GM19455 (cell line): ENCODE measurements at regions not wholly inside any gene's neighbourhood (a gene's known extent, or its start where the extent isn't known, plus 50 kb on each side); places are given as distances from the start of the nearest gene placed in this dataset.

Experiments used
- ATAC-seq: cut with Tn5 transposase; IDR thresholded peaks from one replicate; pipeline ENCODE4 v1.9.1; 2021; ENCODE audit not compliant: unreplicated experiment

DNA sequence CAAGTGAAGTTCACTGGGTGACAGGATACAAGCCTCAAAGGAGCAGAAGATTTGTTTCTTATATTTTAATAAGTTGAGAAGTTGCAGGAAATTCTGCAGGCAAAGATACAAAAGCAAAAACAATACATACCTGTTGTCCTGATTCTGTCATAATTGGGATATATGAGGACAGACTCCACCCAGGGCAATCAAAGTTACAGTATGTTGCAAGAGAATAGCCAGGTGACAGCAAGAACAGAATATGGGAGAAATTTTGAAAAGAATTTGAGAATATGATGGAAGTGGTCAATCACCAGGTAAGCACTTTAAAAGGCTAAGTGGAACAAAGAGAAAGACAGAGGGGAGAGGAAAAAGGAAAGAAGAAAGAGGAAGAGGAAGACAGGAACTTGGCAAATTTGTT is 607.6 kb upstream of the ADGRL4 start:
- ATAC-seq: no peak

DNA sequence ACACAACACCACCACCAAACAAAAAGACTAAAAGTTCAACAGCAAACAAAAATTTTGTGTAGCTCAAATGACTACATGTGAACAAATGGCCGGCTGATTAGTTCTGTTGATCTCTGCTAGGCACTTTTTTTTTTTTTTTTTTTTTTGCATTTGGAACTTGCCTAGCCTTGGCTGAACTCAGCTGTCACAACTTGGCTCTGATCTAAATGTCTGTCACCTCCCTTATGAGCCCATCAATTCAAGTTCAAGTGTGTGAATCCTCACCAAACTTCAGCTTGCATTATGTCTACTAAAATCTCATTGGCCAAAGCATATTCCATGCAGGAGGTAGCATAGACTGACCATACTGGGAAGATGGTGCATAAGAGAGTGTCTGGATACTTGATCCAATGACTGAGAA is 606.5 kb upstream of the ADGRL4 start:
- no peak for ATAC-seq

DNA sequence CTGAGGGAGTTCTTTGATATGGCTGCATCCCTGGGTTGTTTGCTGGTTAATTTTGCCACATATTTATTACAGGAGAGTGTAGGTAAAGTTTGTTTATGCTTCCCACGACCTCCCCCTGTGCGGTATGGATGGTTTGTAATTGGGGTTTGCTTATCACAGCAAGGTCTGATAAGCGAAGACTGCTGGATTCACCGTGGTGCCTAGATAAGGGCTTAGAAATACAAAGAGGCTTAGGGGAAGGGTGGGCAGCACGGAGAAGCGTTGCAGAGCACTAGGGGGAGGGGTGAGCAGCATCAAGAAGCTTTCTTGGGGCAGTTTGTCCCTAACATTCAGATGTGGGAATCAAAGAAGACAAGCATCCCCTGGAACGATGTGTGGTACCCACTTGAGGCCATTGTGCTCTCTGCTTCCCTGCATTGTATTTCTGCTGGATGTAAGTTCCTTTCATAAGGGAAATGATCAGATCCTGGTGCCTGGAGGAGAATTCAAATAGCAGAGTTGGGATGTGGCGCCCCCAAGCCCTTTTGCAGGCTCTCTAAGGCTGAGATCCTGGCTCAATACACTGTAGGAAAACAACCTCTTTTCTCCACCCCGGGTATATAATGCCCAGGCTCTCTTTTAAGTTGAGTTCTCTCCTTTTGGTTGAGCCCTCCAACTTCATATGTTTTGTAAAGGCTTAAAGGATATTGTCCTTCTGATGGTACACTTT is 598.1 kb upstream of the ADGRL4 start:
- no peak for ATAC-seq

DNA sequence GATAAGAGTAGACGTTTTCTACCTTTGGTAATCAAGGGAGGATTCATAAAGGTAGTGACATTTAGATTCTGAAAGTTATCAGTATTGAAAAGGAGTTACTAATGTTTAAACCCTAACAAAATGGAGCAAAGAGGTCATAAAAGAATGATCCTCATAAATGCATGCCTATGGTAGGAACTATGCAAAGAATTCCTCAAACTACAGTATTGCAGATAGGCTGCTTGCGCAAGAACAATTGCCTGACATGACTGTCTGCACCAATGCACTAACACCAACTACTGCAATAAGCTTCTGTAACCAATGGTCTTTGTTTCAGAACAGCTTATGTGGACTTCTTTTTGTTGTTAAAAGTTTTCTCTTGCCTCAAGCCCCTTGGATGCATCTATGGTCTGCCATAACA is 597.3 kb upstream of the ADGRL4 start:
- ATAC-seq: no peak

DNA sequence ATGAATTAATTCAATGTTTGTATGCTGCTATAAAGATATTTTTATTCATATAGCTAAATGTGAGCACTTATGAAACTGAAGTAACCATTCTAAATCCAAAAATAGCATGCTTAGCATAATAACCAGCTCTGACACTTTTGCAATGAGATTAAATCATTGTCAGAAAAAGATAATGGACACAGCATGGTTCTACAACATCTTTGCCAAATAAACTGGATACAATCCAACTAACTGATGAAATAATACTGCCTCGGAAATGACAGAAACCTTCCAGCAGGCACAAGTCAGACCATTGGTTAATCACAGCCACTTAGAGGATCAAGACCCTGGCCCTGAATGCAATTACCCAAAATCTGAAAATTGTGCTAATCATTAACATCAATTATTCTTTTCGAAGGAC is 592.7 kb upstream of the ADGRL4 start:
- ATAC-seq: no peak

DNA sequence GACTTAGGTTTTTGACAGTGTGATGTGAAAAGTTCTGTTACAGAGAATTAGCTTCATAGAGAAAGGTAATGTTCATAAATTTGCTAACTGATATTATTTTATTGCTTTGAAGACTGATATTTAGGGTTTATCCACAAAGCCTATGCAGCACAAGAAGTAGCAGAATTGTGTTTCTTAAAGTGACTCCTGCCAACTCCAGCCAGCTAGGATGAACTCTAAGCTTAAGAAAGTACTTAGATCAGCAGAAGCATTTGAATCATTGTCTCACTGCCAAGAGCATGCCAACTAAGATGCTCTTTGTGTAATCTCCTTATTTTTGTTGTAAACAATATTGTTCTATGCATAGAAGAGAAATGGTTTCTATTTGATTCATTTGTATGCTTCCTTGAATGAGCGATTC is 589.4 kb upstream of the ADGRL4 start:
- no peak for ATAC-seq

DNA sequence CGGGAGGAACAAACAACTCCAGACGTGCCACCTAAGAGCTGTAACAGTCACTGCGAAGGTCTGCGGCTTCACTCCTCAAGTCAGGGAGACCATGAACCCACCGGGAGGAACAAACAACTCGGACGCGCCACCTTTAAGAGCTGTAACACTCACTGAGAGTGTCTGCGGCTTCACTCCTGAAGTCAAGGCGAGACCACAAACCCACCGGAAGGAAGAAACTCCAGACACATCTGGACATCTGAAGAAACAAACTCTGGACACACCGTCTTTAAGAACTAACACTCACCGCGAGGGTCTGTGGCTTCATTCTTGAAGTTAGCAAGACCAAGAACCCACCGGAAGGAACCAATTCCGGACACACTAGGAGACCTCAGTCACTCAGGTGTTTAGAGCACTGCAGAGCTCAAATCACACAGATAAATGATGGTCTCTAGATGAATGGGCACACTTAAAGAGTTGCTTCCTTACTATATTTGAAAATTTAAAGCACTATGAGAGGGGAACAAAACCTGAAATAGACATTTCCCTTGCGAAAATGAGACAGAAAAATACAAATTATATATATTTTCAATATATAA is 587.7 kb upstream of the ADGRL4 start:
- no peak for ATAC-seq

DNA sequence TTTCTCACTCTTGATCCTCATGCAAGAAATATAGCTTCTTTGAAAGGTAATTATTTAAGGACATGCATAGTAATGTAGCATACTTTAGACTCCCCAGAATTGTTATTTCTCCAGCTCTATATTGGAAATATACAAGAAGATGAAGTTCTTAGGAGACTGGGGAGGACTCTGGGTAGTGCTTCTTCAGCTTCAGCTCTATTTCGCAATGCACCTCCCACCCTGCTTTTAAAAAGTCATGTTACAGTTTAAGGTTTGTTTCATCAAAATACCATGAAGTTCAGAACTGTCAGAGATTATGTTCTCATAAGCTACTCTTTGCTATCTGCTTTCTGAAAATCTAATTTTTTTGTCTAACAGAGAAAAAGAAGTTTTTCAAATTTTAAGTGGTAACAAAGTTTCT is 586.2 kb upstream of the ADGRL4 start:
- no peak for ATAC-seq

DNA sequence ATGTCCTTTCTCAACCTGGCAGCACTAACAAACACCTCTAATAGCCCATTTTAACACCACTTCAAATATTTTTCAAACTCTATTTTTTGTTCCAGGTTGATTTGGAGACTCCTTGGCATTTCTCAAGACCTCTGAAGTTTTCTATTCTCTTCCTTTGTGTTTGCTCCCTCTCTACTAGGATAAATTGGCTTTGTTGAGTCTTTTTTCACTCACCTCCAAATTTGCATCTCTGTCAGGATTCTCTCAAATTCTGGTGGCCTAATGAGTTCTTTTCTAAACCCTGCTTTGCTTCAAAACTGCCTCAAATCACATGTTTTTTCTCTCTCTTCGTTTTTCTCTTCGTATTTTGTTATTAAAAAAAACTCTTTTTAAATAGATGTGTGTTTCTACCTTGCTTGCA is 582.2 kb upstream of the ADGRL4 start:
- ATAC-seq: no peak

DNA sequence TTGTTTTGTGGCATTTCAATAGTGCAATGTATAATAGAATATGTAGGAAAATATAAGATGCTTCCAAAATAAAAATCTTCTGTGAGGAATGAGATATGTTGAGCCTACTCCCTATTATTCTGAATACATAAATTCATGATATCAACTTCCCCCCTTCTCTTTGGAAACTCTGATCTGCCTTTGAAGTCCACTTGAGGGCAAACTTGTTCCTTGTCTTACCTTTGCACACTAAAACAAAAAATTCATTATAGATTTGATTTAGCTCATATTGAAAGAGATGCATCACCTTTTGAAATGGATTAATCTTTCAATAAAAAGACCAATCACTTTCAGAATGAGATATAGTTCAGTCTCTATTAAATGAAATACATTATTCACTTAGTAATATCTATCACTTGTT is 580.7 kb upstream of the ADGRL4 start:
- ATAC-seq: no peak

DNA sequence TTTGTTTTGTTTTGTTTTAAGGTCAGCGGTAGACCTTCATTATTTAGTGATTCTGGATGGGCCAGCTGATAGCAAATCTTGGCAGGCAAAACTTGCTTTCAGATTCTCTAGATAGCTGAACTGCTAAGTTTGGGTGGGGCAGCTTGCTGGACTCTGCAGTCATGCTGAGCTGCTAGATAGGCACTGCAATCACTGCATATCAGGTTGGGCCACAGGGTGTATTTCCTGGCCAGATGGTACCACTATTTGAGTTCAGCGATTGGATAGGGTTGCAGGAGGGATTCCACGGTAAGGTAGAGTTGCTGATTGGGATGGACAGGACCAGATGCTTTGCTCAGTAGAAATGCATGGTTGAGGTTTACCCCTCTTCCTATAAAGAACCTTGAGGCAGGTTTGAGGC is 579.3 kb upstream of the ADGRL4 start:
- no peak for ATAC-seq

DNA sequence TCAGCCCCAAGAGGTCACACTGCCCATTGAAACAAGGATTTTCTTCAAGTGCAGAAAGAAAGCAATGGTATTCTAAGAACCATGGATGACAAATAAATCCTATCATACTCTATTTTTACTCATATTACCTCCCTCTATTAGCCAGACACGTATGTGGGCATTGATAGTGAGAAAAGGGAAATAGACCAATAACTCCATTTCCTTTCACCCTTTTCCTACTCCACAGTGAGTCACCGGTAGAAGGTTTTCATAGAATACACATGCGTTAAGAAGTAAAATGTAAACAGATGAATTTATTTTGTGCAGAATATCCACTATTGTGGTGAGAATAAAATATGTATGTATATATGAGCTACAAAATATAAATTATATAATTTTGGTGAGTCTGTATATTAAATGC is 568.9 kb upstream of the ADGRL4 start:
- ATAC-seq: no peak

DNA sequence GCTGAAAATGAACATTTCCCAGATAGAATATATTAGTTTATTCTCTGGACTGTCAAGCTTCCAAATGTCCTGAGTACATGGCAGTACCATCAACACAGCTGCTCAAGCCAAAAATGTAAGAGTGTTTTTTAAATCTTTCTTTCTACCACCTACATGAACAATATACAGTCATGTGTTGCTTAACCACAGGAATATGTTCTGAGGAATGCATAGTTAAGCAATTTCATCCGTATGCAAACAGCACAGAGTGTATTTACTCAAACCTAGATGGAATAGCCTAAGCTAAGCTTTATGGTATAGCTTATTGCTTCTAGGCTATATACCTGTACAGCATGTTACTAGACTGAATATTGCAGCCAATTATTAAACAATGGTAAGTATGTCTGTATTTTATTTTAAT is 561.9 kb upstream of the ADGRL4 start:
- no peak for ATAC-seq

DNA sequence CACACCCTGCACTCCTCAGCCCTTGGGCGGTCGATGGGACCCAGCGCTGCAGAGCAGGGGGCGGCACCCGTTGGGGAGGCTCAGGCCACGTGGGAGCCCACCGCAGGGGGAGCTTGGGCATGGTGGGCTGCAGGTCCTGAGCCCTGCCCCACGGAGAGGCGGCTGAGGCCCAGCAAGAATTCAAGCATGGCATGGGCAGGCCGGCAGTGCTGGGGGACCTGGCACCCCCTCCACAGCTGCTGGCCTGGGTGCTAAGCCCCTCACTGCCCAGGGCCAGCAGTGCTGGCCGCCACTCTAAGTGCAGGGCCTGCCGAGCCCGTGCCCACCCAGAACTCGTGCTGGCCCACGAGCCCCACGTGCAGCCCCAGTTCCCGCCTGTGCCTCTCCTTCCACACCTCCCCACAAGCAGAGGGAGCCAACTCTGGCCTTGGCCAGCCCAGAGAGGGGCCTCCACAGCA is 555.0 kb upstream of the ADGRL4 start:
- ATAC-seq: no peak

DNA sequence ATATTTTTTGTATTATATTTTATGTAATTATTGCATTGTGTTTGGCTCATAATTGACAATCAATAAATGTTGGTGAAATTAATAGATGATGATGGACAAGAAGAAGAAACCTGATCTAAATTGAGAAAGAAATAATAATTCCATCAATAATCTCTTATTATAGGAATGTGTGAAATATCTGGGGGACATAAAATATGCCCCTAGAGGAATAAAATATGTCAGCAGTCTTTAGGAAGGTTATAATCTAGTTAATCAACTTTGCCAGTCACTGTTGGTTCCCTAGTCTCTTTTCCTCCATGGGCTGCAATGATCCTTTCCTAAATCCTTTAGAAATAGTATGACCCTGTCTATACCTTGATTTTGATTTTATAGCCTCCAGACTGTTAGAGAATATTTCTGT is 549.7 kb upstream of the ADGRL4 start:
- no peak for ATAC-seq

DNA sequence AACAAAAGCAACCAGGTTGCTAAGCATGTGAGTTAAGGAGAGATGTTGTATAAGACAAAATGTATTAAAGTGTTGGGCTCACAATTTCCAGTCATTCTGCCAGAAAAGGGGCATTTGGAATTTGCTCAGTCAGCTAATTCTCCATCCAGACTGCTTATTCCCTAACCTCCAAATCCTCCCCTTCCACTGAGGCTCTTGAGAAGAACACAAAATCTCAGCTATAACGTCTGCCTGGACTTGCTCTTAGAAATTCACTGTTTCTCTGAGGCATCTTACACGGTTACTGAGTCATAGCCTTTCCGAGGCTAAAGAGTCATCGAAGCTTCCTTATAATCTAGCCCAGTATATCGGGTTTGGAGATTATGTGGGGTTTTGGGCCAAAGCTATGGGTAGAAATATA is 548.2 kb upstream of the ADGRL4 start:
- no peak for ATAC-seq

DNA sequence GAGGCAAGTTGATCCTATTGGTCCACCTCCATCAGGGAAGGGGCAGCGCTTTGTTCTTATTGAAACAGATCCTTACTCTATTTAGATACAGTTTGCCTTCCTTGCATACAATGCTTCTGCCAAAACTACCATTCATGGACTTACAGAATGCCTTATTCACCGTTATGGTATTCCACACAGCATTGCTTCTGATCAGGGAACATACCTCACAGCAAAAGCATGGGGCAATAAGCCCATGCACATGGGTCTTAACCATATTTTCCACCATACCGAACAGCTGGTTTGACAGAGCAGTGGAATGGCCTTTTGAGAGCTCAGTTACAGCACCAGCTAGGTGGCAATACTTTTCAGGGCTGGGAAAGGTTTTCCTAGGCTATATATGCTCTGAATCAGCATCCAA is 544.8 kb upstream of the ADGRL4 start:
- ATAC-seq: no peak

DNA sequence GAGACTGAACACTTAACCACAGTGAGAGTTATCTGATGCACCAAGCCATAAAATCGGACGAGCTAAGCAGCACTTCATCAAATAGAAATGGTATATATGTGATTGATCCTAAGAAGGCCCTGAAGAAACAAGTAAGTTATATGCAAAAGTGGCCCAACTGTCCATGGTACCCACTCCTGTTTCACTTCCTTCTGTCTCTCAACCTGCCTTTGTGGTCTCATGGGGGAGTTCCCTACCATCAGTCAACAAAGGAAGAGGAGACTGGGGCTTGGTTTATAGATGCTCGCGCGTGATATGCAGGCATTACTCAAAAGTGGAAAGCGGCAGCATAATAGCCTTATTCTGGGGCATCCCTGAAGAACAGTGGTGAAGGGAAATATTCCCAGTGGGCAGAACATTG is 543.9 kb upstream of the ADGRL4 start:
- no peak for ATAC-seq

DNA sequence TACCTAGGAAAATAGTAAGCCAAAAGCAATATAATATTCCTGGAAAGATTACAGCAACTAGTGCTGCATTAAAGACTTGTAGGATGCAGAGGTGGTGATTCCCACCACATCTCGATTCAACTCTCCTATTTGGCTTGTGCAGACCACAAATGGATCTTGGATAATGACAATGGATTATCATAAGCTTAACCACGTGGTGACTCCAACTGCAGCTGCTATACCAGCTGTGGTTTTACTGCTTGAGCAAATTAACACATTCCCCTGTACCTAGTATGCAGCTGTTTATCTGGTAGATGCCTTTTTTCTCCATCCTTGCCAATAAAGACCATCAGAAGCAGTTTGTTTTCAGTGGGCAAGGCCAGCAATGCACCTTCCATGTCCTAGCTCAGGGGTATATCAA is 542.7 kb upstream of the ADGRL4 start:
- no peak for ATAC-seq

DNA sequence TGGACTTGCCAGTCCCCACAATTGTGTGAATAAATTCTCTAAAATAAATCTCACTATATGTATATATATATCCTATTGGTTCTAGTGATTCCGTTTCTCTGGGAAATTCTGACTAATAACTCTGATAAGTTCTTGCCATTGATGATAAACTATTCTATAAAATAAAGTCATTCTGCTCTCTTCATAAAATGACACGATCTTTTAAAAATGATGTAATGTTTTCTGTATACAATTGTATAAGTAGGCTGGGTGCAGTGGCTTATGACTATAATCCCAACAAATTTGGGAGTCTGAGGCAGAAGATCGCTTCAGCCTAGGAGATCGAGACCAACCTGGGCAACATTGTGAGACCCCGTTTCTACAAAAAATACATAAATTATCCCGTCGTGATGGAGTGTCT is 541.0 kb upstream of the ADGRL4 start:
- no peak for ATAC-seq

DNA sequence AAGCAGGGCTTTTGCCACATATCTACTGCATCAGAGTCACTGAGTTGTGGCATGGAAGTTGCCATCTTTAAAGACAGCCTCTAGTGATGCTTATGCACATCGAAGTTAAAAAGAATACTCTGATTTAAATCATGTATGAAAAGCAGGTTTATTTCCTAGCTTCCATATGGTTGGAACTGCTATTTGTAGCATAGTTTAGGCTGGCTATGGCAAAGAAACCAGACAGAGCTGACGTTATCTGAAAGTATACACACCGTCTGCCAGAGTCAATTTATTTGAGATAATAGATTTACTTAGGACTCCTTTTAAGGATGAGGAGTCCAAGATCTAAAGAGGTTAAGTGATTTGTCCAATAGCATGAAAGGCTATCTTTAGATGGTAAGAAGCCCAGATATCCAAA is 536.9 kb upstream of the ADGRL4 start:
- ATAC-seq: no peak

DNA sequence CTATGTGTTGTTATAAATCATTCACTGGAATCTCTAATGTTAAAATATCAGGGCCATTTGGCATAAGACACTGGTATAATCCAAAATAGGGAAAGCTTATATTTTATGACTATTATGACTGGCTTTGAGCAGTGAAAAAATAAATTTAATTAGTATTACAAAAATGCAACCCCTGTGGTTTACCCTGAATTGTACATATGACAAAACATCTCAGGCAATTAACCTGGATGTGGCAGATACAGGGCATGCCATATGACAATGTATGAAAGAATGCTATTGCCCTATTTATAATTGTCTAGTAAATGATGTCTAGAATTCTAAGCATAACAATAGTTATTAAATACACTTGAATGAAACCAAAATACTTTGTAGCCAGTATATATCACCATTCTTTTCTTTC is 532.5 kb upstream of the ADGRL4 start:
- no peak for ATAC-seq

DNA sequence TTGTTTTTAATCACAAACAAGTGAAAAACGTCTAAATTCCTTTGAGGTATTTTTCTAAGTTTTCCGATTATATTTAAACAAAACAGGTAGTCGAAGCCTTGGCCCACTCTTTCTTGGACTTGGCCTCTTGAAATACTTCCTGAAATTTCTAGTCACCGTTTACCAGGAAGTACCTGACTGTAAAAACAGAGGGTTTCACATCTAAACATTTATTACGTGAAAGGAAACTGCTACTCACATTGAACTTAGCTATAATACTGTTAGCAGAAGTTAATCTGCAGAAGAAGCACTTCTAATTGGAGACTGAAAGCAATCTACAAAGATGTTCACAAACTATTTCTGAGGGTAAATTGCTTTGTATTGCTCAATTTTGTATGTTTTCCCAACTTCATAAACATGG is 526.0 kb upstream of the ADGRL4 start:
- no peak for ATAC-seq
